GM18505 (cell line): ENCODE measurements at regions not wholly inside any gene's neighbourhood (a gene's known extent, or its start where the extent isn't known, plus 50 kb on each side); places are given as distances from the start of the nearest gene placed in this dataset.
A peak's percentile ranks its signal among the peaks of the same experiment; 100 is the strongest.

Experiments
- ATAC-seq: cut with Tn5 transposase; IDR thresholded peaks from one replicate; pipeline ENCODE4 v1.9.1; 2021; ENCODE audit not compliant: unreplicated experiment
- POLR2A ChIP-seq: IDR thresholded peaks from 4 replicates; pipeline ENCODE4 v1.6.1; 2011; ENCODE audit warnings: borderline replicate concordance; ENCODE audit not compliant: insufficient read depth, insufficient read length; ENCODE audit errors: extremely low read depth

GRCh38 chr20:24769878-24770627, 179.0 kb upstream of the CST7 start:
- ATAC-seq, result no peak

GRCh38 chr20:24770628-24771541, 178.2 kb upstream of the CST7 start:
- TF ChIP-seq POLR2A, result no peak
- ATAC-seq, result peak; percentile 52

More at GRCh38 chr20:24769878-24770627, 179.0 kb upstream of the CST7 start:
- TF ChIP-seq POLR2A, result no peak

DNA sequence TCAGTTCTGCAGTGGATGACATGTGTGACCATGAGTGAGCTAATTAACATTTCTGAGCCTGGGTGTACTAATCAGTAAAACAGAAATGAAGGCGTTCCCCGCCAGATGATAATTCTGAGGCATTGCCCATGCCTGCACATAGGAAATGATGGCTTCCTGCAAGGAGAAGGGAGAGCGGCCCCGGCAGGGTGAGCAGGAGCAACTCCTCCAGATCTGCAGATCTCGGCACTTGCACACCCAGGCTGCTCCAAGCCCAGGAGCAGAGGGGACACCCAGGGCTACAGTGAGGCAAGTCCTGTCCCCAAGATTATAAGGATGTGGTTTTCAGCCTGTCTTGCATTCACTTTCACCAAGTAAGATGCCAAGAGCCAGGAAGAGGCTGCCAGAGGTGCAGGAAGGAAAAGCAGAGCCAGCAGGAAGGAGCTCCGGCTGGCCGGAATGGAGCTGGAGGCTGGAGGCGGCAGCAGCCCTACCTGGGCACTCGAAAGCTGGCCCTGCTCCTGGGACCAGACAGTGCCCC, 177.5 kb upstream of the CST7 start:
- ATAC-seq, result no peak
- TF ChIP-seq POLR2A, result no peak

GRCh38 chr20:24772667-24773066, 176.4 kb upstream of the CST7 start:
- no peak for ATAC-seq
- no peak for TF ChIP-seq POLR2A

DNA sequence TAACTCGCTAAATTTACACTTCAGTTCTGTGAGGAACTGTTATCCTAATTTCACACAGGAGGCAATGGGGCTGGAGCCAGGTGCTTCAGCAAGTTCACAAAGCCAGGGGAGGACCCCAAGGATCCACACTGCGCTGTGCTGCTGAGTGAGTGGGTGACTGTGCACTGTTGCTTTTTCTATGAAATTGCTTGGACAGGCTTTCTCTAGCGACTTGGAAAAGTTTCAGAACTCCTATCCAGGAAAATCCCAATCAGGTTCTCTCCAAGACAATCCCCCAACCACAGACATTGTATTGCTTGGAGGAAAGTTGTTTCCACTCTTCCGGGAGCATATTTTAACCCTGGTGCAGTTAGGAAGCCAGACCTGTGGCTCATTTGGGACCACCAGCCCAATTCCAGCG, 175.9 kb upstream of the CST7 start:
- no peak for TF ChIP-seq POLR2A

GRCh38 chr20:24773751-24774201, 175.3 kb upstream of the CST7 start:
- no peak for TF ChIP-seq POLR2A
- ATAC-seq, result peak; percentile 60

More for the DNA sequence above, 175.9 kb upstream of the CST7 start:
- ATAC-seq, result no peak

- ATAC-seq, result no peak
- no peak for TF ChIP-seq POLR2A
Measured at GRCh38 chr20:24775966-24776365, 173.1 kb upstream of the CST7 start.

DNA sequence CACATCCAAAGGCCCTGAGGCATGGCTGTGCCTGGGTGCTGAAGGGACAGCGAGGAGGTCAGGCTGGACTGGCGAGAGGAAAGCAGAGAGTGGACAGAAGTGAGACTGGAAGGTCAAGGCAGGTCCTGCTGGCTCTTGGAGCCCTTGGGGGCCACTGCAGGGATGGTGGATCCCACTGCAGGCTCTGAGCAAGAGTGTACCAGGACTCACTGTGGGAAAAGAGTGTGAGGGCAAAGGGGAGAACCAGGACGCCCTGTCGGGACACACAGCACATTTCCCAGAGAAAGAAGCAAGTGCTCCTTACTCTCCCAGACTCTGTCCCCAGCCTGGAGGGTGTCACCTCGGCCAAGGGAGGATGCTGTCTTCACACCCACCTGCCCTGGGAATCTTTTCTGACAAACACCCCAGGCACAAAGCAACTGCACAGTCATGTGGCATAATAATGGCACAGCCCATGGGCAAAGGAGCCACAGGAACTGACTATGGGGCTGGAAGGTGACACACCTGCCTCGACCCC, 172.3 kb upstream of the CST7 start:
- ATAC-seq, result no peak
- no peak for TF ChIP-seq POLR2A

- TF ChIP-seq POLR2A, result no peak
- ATAC-seq, result no peak
Measured at GRCh38 chr20:24777746-24778145, 171.3 kb upstream of the CST7 start.

- TF ChIP-seq POLR2A, result no peak
- ATAC-seq, result no peak
Measured at GRCh38 chr20:24778585-24779031, 170.5 kb upstream of the CST7 start.

DNA sequence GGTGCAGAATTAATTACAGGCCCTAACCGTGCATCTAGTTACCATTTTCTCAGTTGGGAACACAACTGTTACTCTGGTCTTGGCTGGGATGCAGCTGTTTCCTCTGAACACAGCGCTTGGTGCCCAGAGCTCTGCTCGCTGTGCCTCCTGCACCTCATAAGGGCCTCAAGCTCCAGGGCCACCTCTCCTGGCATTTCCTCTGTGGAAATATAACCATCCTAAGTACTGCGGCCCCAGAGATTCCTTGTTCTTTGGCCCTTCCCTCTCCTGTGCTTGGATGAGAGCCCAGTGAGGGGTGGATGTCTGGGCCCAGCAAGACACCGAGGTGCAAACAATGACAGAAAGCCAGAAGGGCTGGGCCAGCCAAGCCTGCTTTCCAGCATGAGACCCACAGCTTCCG, 169.9 kb upstream of the CST7 start:
- no peak for ATAC-seq
- TF ChIP-seq POLR2A, result no peak

DNA sequence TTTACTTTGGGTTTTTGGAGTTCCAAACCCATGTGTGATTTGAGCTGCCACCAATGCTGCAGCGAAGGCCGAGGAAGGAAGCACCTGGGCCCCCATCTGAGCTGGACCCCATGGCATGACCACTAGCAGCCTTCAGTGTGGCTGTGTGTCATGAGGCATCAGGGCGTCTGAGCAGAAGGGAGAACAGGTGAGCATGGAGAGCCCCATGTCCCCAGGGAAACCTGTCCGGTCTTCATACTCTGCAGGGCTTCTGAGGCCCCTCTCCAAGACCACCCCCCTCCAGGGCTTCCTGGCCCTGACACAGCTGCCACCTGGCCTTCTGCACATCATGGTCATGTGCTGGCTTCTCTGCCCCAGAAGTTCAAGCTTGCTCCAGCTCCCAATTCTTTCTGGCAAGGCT, 169.1 kb upstream of the CST7 start:
- TF ChIP-seq POLR2A, result no peak
- ATAC-seq, result no peak
